Breast epithelium (tissue), 4 donors: ENCODE measurements at regions not wholly inside any gene's neighbourhood (a gene's known extent, or its start where the extent isn't known, plus 50 kb on each side); places are given as distances from the start of the nearest gene placed in this dataset.

Experiments
- DNase-seq, 2 donors: peaks; one replicate each; pipeline ENCODE4 v3.0.0-alpha.2; 2019; ENCODE audit warnings: low spot score in 2 of 2
- H3K27ac ChIP-seq, 2 donors: fragments of 200-600 bp; sonication (generic) in 1 of 2; one replicate each; pipeline ENCODE4 v1.5.1; 2016 to 2019; ENCODE audit warnings: mild to moderate bottlenecking in 1 of 2
- H3K27me3 ChIP-seq, 2 donors: fragments of 200-600 bp; sonication (generic) in 1 of 2; one replicate each; pipeline versions ENCODE4 v1.5.1 to v1.6.0; 2017 to 2019; ENCODE audit warnings: control low read depth in 1 of 2, mild to moderate bottlenecking in 1 of 2
- H3K36me3 ChIP-seq: fragments of 200-600 bp; one replicate; pipeline ENCODE4 v1.5.1; 2019
- H3K4me1 ChIP-seq, 2 donors: fragments of 200-600 bp; sonication (generic); one replicate each; pipeline ENCODE4 v1.5.1; 2016 to 2019; ENCODE audit warnings: control low read depth in 1 of 2
- H3K4me3 ChIP-seq, 3 donors: fragments of 200-600 bp; sonication (generic); 1 replicate in 2 of 3; 2 replicates in 1 of 3; pipeline ENCODE4 v1.5.1; 2016 to 2019; ENCODE audit warnings: mild to moderate bottlenecking in 3 of 3, moderate library complexity in 2 of 3
- H3K9me3 ChIP-seq, 2 donors: fragments of 200-600 bp; sonication (generic) in 1 of 2; one replicate each; pipeline ENCODE4 v1.5.1; 2016 to 2019; ENCODE audit warnings: control low read depth in 1 of 2
- POLR2A ChIP-seq: fragments of 450-650 bp; IDR thresholded peaks from one replicate; pipeline ENCODE4 v1.6.1; 2016; ENCODE audit warnings: antibody characterized with exemption, mild to moderate bottlenecking, moderate library complexity
- POLR2AphosphoS5 ChIP-seq, 3 donors: sonication (generic); formaldehyde crosslinking; IDR thresholded peaks; one replicate each; pipeline ENCODE4 v1.6.1; 2017; ENCODE audit warnings: antibody characterized with exemption in 3 of 3
- intact Hi-C: fragments of 100-400 bp; cut with DNase I; formaldehyde crosslinking; loops from one replicate; pipeline ENCODE4 v1.15.1; 2023; ENCODE audit warnings: low total_unique reads
- TF ChIP-seq, protein P1 (sequence below), 3 donors: fragments of 450-650 bp; IDR thresholded peaks; one replicate each; pipeline ENCODE4 v1.5.1; 2016 to 2017; ENCODE audit warnings: antibody characterized with exemption in 3 of 3, mild to moderate bottlenecking in 3 of 3, moderate library complexity in 3 of 3

DNA sequence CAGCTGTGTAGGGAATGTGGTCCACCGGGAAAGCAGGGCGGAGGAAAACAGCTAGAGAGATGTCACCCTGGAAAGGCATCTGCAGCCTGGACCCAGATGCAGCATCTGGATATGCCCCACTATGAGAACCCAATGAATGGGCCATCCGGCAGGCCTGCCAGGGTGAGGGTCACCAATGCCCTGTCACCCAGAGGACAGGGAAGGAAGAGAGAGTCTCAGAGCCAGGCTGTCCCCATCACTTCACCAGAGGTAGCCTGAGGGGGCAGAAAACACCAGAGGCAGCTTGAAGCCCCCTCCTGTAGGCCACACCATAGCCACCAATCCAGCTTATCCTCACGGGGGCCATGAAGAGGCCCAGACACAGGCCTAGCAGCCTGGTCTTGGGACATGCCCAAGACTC lies 118.8 kb downstream of the TUBA3C start:
- H3K4me1 ChIP-seq, result no peaks in the 10 kb centered on the region
- H3K9me3 ChIP-seq, result peaks cover 6 to 16% of the 10 kb centered on the region in 2 donors
- intact Hi-C loops, result no loop called here
- no peak for DNase-seq
- no peak overlapping the region for H3K27ac ChIP-seq
- TF ChIP-seq, protein P1, sequence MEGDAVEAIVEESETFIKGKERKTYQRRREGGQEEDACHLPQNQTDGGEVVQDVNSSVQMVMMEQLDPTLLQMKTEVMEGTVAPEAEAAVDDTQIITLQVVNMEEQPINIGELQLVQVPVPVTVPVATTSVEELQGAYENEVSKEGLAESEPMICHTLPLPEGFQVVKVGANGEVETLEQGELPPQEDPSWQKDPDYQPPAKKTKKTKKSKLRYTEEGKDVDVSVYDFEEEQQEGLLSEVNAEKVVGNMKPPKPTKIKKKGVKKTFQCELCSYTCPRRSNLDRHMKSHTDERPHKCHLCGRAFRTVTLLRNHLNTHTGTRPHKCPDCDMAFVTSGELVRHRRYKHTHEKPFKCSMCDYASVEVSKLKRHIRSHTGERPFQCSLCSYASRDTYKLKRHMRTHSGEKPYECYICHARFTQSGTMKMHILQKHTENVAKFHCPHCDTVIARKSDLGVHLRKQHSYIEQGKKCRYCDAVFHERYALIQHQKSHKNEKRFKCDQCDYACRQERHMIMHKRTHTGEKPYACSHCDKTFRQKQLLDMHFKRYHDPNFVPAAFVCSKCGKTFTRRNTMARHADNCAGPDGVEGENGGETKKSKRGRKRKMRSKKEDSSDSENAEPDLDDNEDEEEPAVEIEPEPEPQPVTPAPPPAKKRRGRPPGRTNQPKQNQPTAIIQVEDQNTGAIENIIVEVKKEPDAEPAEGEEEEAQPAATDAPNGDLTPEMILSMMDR (IDR thresholded peaks at IDR 0.05), result no peak
- no peak for TF ChIP-seq POLR2A
- no peak for TF ChIP-seq POLR2AphosphoS5 (IDR thresholded peaks at IDR 0.05)
- H3K4me3 ChIP-seq, result no peak overlapping the region
- no peaks in the 10 kb centered on the region for H3K36me3 ChIP-seq
- no peaks in the 10 kb centered on the region for H3K27me3 ChIP-seq

DNA sequence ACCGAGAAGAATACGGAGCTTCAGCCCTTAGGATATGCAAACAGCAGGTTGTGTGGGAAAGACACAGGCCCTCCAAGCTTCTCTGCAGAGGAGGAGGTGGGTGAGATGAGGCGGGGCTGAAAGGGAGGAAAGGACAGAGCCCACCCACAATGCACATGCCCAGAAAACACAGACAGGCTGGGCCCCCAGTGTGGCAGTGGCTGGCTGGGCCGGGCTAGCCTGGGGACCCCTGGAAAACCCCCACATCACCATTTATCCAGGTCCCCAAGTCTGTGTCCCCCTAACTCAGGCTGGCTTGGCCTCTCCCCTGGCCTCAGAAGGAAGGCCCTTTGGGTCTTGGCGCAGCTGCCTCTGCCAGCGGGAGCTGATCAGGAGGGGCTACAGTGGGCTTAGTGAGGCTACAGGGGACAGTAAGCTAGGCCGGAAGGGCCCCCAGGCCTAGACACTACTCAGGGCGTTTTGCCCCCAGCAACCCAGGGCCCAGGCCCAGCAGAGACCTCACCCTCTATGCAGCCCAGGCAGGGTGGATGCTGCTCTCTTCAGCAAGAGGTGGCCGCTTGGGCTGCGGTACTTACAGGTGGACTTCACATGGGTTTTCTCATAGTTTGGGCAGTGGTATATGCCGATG lies 119.5 kb downstream of the TUBA3C start:
- H3K4me3 ChIP-seq, result no peak overlapping the region
- no peaks in the 10 kb centered on the region for H3K27me3 ChIP-seq
- no peak overlapping the region for H3K27ac ChIP-seq
- no peak for DNase-seq
- H3K4me1 ChIP-seq, result no peaks in the 10 kb centered on the region
- peaks cover 6 to 16% of the 10 kb centered on the region in 2 donors for H3K9me3 ChIP-seq
- TF ChIP-seq POLR2AphosphoS5 (IDR thresholded peaks at IDR 0.05) (no peak), POLR2A (no peak)
- TF ChIP-seq, protein P1 (IDR thresholded peaks at IDR 0.05), result no peak
- H3K36me3 ChIP-seq, result no peaks in the 10 kb centered on the region
- intact Hi-C loops, result no loop called here

DNA sequence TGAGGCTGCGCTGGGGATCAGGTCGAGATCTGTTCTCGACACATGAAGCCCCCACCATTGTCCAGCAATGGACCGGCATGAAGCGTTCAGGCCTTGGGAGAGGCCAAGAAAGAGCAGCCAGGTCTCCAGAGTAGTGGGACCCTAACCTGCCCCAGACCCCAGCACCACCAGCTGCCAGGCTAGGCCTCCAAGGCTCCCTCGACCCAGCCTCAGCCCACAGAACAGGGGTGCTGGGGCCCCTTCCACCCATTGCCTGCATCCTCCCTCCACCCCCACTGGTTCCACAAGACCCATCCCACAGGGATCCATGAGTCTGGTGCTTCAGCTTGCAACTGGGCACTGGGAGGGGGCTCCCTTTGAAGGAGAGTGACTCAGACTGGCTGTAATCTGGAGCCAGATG lies 120.3 kb downstream of the TUBA3C start:
- Histone ChIP-seq H3K4me3 (no peak overlapping the region), H3K27ac (no peak overlapping the region), H3K4me1 (no peaks in the 10 kb centered on the region), H3K9me3 (peaks cover 6 to 16% of the 10 kb centered on the region in 2 donors), H3K36me3 (no peaks in the 10 kb centered on the region), H3K27me3 (no peaks in the 10 kb centered on the region)
- DNase-seq, result no peak
- TF ChIP-seq POLR2A (no peak), POLR2AphosphoS5 (IDR thresholded peaks at IDR 0.05) (no peak)
- TF ChIP-seq, protein P1 (IDR thresholded peaks at IDR 0.05), result no peak
- intact Hi-C loops, result no loop called here

DNA sequence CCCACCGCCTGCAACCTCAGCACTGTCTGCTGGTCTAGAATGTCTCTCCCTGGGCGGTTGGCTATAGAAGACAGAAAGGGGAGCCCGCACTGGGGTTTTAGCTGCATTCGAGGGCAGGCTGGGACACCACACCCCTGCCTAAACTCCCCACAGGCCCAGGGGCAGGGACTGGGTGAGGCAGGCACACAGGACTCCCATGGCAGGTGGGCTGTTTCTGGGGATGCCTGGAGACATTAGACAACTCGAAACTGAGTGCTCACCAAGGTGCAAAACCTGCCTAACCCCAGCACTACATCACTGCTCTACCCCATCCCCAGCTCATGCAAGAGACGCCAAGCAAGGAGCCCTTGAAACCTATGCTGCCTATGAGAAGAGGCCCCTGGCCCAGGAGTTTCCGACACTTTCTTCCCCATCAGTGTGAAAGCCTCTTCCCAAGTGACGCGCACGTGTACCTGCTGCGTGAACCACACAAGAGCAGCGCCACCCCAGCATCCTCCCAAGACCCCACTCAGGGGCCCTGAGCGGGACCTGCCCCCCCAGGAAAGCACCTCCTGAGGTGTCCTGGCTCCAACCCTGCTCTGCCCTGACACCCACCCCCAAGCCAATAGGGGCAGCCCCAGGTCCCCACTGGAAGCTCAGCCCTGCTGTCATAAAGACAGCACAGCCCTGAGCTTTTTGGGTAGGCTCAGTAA lies 121.2 kb downstream of the TUBA3C start:
- no peak for DNase-seq
- Histone ChIP-seq H3K4me3 (no peak overlapping the region), H3K9me3 (peaks cover 6 to 16% of the 10 kb centered on the region in 2 donors), H3K36me3 (no peaks in the 10 kb centered on the region), H3K27me3 (no peaks in the 10 kb centered on the region), H3K27ac (no peak overlapping the region), H3K4me1 (no peaks in the 10 kb centered on the region)
- no peak for TF ChIP-seq POLR2AphosphoS5 (IDR thresholded peaks at IDR 0.05)
- TF ChIP-seq, protein P1 (IDR thresholded peaks at IDR 0.05), result no peak
- TF ChIP-seq POLR2A, result no peak
- intact Hi-C loops, result no loop called here

DNA sequence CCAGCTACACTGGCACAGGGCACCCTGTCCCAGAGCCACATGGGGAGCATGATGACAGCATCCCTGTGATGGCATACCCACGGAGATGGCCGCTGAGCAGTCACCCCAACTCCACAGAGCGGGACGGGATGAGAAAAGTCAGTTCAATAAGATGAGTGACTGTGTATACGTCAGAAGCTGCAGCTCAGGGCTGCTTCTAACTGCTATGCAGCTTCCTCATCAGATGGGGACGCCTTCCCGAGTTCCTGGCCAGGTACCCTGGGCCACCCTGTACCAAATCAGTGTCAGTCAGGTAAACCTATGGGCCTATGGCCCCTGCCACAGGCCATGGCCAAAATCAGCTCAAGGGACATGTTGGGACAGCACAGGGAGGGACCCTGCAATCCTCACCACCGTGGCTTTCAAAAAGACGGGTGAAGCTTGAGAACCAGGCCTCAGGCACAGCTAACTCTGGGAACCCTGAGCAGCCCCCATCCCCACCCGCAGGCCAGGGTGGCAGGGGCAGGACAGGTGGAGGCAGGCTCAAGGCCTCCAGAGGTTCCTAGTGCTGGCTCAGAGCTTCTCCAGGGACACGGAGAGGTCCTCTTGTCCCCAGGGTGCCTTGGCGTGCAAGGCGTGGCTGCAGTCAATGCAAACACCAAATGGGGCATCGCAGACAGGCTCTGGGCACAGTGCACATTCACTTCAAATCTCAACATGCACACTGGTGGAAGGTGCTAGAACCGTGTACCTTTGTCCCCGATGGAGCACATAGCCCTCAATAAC lies 122.4 kb downstream of the TUBA3C start:
- no peaks in the 10 kb centered on the region for H3K27me3 ChIP-seq
- H3K36me3 ChIP-seq, result no peaks in the 10 kb centered on the region
- TF ChIP-seq POLR2A (no peak), POLR2AphosphoS5 (IDR thresholded peaks at IDR 0.05) (no peak)
- TF ChIP-seq, protein P1 (IDR thresholded peaks at IDR 0.05), result no peak
- intact Hi-C loops, result no loop called here
- no peak overlapping the region for H3K27ac ChIP-seq
- DNase-seq, result no peak
- no peak overlapping the region for H3K4me3 ChIP-seq
- H3K4me1 ChIP-seq, result no peaks in the 10 kb centered on the region
- peaks cover 6 to 8% of the 10 kb centered on the region in 2 donors for H3K9me3 ChIP-seq
